MG63 (cell line): ENCODE measurements at regions not wholly inside any gene's neighbourhood (a gene's known extent, or its start where the extent isn't known, plus 50 kb on each side); places are given as distances from the start of the nearest gene placed in this dataset.

Experiments used
- DNase-seq: peaks from one replicate; pipeline ENCODE4 v3.0.0-alpha.2; 2020
- H3K27me3 ChIP-seq: fragments of 250-450 bp; sonication (Bioruptor Pico); 2 replicates; pipeline ENCODE4 v1.5.1; 2020; ENCODE audit warnings: mild to moderate bottlenecking, moderate library complexity
- H3K36me3 ChIP-seq: fragments of 250-450 bp; sonication (Bioruptor Pico); 2 replicates; pipeline ENCODE4 v1.5.1; 2020; ENCODE audit warnings: mild to moderate bottlenecking, moderate library complexity
- H3K4me3 ChIP-seq: fragments of 250-450 bp; sonication (Bioruptor Pico); 2 replicates; pipeline ENCODE4 v1.5.1; 2020; ENCODE audit warnings: mild to moderate bottlenecking, moderate library complexity
- H3K9me3 ChIP-seq: fragments of 250-450 bp; sonication (Bioruptor Pico); 2 replicates; pipeline ENCODE4 v1.5.1; 2020; ENCODE audit warnings: mild to moderate bottlenecking, moderate library complexity

DNA sequence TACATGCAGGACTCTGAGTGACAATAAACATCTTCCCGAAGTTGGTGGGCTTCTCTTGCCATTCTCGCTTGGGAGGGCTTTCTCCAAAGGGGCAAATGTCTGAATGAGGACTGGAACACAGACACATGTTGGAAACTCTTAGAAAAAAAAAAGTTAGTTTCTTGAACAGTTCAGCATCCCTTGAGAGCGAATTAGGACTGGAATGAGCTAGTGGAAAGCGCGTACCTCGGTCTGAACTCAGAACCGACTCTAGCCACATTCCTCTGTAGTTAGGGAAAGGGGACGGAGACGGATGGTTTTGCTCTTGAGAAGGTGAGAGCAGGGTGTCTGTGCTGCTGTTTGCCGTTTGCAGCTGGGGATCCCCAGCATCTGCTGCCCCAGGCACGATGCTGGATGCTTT lies 517.3 kb downstream of the TBC1D22A start:
- Histone ChIP-seq H3K36me3 (no peaks in the 10 kb centered on the region), H3K9me3 (no peaks in the 10 kb centered on the region), H3K27me3 (peaks cover 9% of the 10 kb centered on the region), H3K4me3 (no peak overlapping the region)
- DNase-seq: no peak

DNA sequence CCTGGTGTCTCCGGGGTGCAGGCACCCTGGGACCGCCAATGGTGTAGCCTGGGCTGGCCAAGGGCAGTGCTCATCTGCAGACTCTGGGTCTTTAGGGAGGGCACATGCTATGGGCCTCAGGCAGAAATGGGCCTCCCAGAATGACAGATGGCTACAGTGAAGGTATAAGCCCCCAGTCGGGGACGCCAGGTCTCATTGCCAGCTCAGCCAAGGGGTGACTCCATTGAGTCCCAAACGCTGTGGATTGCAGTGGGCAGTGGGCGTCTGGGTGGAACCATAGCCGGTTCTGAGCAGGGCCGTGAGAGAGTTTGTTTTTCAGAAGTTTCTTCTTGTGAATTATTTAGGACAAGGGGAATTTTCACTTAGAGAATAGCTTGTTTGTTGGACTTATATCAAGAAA lies 516.9 kb downstream of the TBC1D22A start:
- H3K27me3 ChIP-seq: peaks cover 9% of the 10 kb centered on the region
- no peak for DNase-seq
- H3K9me3 ChIP-seq: no peaks in the 10 kb centered on the region
- H3K4me3 ChIP-seq: no peak overlapping the region
- no peaks in the 10 kb centered on the region for H3K36me3 ChIP-seq

- no peak overlapping the region for H3K4me3 ChIP-seq
Measured at GRCh38 chr22:47278655-47279054, 516.2 kb downstream of the TBC1D22A start.

GRCh38 chr22:47277531-47277930 lies 515.1 kb downstream of the TBC1D22A start:
- no peaks in the 10 kb centered on the region for H3K9me3 ChIP-seq
- H3K36me3 ChIP-seq: no peaks in the 10 kb centered on the region
- H3K27me3 ChIP-seq: peaks cover 9% of the 10 kb centered on the region
- no peak for DNase-seq
- no peak overlapping the region for H3K4me3 ChIP-seq

More at GRCh38 chr22:47278655-47279054, 516.2 kb downstream of the TBC1D22A start:
- H3K9me3 ChIP-seq: no peaks in the 10 kb centered on the region
- peaks cover 9% of the 10 kb centered on the region for H3K27me3 ChIP-seq
- no peaks in the 10 kb centered on the region for H3K36me3 ChIP-seq
- DNase-seq: no peak

DNA sequence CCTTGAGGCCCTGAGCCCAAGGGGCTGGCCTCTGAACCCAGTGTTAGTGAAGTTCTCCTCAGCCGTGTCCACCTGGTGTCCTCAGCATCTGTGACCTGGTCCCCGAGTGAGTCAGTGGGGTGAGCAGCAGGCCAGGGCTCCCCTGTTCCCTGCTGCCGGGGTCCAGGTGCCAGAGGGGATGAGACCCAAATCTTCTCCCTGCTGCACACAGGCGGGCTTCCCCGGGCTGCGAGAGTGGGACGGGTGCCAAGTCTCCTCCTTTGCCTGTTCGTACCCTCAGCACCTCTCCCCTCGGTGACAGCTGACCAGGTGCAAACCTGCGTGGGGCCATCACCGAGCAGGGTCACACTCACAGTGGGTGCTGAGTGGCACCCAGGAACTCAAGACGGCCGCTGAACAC lies 514.5 kb downstream of the TBC1D22A start:
- Histone ChIP-seq H3K4me3 (no peak overlapping the region), H3K27me3 (peaks cover 9% of the 10 kb centered on the region), H3K9me3 (no peaks in the 10 kb centered on the region), H3K36me3 (no peaks in the 10 kb centered on the region)
- no peak for DNase-seq

- Histone ChIP-seq H3K36me3 (no peaks in the 10 kb centered on the region), H3K27me3 (peaks cover 9% of the 10 kb centered on the region)
Measured at GRCh38 chr22:47276450-47276820, 514.0 kb downstream of the TBC1D22A start.

GRCh38 chr22:47275605-47276449 lies 513.4 kb downstream of the TBC1D22A start:
- H3K9me3 ChIP-seq: no peaks in the 10 kb centered on the region
- peak; percentile 40 for DNase-seq
- peaks cover 9% of the 10 kb centered on the region for H3K27me3 ChIP-seq
- no peaks in the 10 kb centered on the region for H3K36me3 ChIP-seq
- H3K4me3 ChIP-seq: no peak overlapping the region

More at GRCh38 chr22:47276450-47276820, 514.0 kb downstream of the TBC1D22A start:
- Histone ChIP-seq H3K4me3 (no peak overlapping the region), H3K9me3 (no peaks in the 10 kb centered on the region)
- DNase-seq: no peak

GRCh38 chr22:47274196-47274595 lies 511.7 kb downstream of the TBC1D22A start:
- no peaks in the 10 kb centered on the region for H3K36me3 ChIP-seq
- H3K4me3 ChIP-seq: no peak overlapping the region
- DNase-seq: no peak
- no peaks in the 10 kb centered on the region; the same call in 1 of the 2 replicates for H3K27me3 ChIP-seq
- no peaks in the 10 kb centered on the region for H3K9me3 ChIP-seq

- Histone ChIP-seq H3K27me3 (no peaks in the 10 kb centered on the region), H3K4me3 (no peak overlapping the region), H3K36me3 (no peaks in the 10 kb centered on the region), H3K9me3 (no peaks in the 10 kb centered on the region)
- DNase-seq: no peak
Measured at GRCh38 chr22:47270463-47271135, 508.1 kb downstream of the TBC1D22A start.

DNA sequence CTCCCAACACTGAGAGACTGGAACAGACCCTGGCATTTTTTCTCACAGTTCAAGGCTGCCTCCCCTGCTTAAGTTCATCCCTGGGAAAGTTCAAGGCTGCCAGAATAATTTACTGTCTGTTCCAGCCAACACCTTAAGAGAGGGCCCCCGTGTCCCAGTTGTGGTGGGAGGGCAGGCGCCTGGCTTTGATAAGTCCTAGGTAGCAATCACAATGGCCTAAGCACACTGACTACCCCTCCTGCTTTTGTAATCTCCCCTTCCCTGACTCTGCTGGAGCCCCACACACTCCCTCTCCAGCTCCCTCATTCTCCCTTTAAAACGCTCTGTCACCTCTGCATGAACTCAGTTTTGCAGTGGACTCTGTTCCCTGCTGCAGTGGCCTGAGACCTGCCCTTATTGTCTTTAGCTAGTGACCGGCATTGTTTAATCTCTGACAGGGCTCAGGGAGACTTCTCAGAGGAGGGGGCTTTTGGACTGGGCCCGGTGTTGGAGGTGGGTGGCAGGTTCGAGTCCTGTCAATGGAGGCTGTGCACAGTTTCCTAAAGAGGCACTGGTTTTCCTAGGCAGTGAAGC lies 507.2 kb downstream of the TBC1D22A start:
- Histone ChIP-seq H3K27me3 (no peaks in the 10 kb centered on the region), H3K36me3 (no peaks in the 10 kb centered on the region), H3K4me3 (no peak overlapping the region), H3K9me3 (no peaks in the 10 kb centered on the region)
- DNase-seq: no peak

GRCh38 chr22:47267513-47268282 lies 505.2 kb downstream of the TBC1D22A start:
- Histone ChIP-seq H3K9me3 (no peaks in the 10 kb centered on the region), H3K36me3 (no peaks in the 10 kb centered on the region), H3K4me3 (no peak overlapping the region), H3K27me3 (no peaks in the 10 kb centered on the region)
- no peak for DNase-seq

GRCh38 chr22:47266329-47266728 lies 503.9 kb downstream of the TBC1D22A start:
- no peak for DNase-seq
- no peaks in the 10 kb centered on the region for H3K9me3 ChIP-seq
- no peaks in the 10 kb centered on the region for H3K36me3 ChIP-seq
- no peak overlapping the region for H3K4me3 ChIP-seq
- no peaks in the 10 kb centered on the region for H3K27me3 ChIP-seq

DNA sequence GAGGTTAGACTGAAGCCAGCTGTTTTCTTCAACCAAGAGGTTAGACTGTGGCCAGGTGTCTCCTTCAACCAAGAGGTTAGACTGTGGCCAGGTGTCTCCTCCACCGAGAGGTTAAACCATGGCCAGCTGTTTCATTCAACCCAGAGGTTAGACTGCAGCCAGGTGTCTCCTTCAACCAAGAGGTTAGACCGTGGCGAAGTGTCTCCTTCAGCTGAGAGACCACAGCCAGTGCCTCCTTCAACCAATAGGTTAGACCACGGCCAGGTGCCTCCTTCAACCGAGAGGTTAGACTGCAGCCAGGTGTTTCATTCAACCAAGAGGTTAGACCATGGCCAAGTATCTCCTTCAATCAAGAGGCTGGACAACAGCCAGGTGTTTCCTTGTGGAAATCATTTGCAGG lies 498.1 kb downstream of the TBC1D22A start:
- no peaks in the 10 kb centered on the region for H3K27me3 ChIP-seq

DNA sequence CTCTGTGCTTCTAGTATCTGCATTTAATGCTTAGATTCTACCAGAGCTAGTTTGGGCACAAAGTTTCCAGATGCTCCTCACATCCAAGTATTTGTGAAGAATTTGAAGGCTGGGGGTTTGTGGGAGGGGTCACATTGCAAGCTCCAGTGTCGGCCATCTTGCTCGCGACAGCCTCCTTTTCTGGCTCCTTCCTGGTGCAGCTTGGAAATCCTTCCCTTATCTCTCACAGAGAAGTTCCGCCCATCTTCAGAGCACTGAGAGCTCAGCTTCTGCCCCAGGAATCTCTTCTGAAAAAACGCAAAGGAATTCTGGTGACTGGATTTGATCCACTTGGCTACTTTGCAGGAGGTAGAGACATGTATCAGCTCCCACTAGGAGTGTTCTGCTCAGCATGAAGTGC lies 497.5 kb downstream of the TBC1D22A start:
- no peak overlapping the region for H3K4me3 ChIP-seq
- no peaks in the 10 kb centered on the region for H3K9me3 ChIP-seq
- H3K27me3 ChIP-seq: no peaks in the 10 kb centered on the region
- DNase-seq: no peak
- H3K36me3 ChIP-seq: no peaks in the 10 kb centered on the region

More for the DNA sequence above, 498.1 kb downstream of the TBC1D22A start:
- Histone ChIP-seq H3K9me3 (no peaks in the 10 kb centered on the region), H3K4me3 (no peak overlapping the region), H3K36me3 (no peaks in the 10 kb centered on the region)
- DNase-seq: no peak

DNA sequence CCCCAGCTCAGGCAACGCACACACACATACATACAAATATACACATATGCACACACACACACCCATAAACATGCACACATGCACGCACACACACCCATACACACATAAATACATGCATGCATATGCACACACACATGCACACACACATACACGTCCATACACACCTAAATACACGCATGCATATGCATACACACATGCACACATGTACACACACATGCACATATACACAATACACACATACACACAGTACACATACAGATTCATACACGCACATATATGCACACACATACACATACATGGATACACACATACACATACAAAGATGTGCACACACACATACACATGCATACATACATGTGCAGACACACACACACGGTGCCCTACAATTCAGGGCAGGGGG lies 496.6 kb downstream of the TBC1D22A start:
- H3K4me3 ChIP-seq: no peak overlapping the region
- no peaks in the 10 kb centered on the region for H3K36me3 ChIP-seq
- no peak for DNase-seq
- H3K9me3 ChIP-seq: no peaks in the 10 kb centered on the region
- no peaks in the 10 kb centered on the region for H3K27me3 ChIP-seq

DNA sequence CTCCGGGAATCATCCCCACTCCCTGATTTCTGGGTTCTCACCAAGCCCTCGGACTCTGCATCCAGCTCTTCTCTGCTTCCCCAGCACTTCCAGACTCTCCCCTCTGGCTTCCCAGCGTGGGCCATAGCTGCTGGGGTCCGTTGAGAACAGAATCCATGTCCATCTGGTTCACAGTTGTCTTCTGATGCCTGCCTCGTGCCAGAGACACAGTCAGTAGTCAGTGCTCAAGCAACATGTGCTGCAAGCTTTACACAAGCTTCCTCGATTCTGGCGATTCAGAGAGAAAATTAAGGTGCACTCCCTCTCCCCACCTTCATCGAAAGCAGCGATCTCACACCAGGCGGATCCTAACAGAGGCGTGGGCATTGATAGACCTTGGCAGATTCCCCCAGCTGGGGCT lies 495.5 kb downstream of the TBC1D22A start:
- Histone ChIP-seq H3K36me3 (no peaks in the 10 kb centered on the region), H3K4me3 (no peak overlapping the region), H3K9me3 (no peaks in the 10 kb centered on the region), H3K27me3 (no peaks in the 10 kb centered on the region)
- no peak for DNase-seq

DNA sequence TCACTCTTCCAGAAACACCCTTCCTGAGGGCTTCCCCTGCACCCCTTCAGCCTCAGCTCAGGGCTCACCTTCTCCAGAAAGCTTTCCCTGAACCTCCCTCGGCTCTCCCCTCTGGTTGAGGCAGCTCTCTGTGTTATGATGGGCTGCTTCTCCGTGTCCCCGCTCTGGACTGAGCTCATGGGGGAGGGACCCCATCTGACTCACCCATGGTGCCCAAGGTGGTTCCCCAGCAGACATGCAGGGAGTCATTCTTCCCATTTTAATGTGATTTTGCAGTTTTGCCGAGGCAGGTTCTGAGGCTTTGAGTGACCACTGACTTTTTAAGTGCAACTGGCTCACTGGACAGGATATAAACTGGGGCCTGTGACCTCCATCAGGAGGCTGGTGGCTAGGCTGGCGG lies 495.1 kb downstream of the TBC1D22A start:
- no peaks in the 10 kb centered on the region for H3K9me3 ChIP-seq
- DNase-seq: no peak
- no peaks in the 10 kb centered on the region for H3K27me3 ChIP-seq
- no peaks in the 10 kb centered on the region for H3K36me3 ChIP-seq
- H3K4me3 ChIP-seq: no peak overlapping the region
